ENCODE measurements at regions not wholly inside any gene's neighbourhood (a gene's known extent, or its start where the extent isn't known, plus 50 kb on each side); places are given as distances from the start of the nearest gene placed in this dataset.

DNA sequence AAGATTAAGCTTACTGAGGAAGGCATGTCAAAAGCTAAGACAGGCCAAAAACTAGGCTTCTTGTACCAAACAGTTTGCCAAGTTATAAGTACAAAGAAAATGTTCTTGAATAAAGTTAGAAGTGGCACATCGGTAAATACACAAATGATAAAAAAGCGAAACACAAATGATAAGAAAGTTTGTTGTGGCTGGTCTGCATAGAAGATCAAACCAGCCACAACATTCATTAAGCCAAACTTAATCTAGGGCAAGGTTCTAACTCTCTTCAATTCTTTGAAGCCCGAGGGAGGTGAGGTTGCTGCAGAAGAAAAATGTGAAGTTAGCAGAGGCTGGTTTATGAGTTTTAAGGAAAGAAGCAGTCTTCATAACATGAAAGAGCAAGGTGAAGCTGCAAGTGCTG is 1119.6 kb upstream of the FLRT2 start:
- TF ChIP-seq, protein P1, sequence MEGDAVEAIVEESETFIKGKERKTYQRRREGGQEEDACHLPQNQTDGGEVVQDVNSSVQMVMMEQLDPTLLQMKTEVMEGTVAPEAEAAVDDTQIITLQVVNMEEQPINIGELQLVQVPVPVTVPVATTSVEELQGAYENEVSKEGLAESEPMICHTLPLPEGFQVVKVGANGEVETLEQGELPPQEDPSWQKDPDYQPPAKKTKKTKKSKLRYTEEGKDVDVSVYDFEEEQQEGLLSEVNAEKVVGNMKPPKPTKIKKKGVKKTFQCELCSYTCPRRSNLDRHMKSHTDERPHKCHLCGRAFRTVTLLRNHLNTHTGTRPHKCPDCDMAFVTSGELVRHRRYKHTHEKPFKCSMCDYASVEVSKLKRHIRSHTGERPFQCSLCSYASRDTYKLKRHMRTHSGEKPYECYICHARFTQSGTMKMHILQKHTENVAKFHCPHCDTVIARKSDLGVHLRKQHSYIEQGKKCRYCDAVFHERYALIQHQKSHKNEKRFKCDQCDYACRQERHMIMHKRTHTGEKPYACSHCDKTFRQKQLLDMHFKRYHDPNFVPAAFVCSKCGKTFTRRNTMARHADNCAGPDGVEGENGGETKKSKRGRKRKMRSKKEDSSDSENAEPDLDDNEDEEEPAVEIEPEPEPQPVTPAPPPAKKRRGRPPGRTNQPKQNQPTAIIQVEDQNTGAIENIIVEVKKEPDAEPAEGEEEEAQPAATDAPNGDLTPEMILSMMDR (IDR thresholded peaks at IDR 0.05; ENCODE audit: poor library complexity): no peak
- TF ChIP-seq EZH2phosphoT487 (IDR thresholded peaks at IDR 0.05; ENCODE audit: low read depth, severe bottlenecking, unreplicated experiment) (no peak), EZH2 (IDR thresholded peaks at IDR 0.05; ENCODE audit: borderline replicate concordance) (no peak)
